NT2/D1 (cell line): ENCODE measurements at regions not wholly inside any gene's neighbourhood (a gene's known extent, or its start where the extent isn't known, plus 50 kb on each side); places are given as distances from the start of the nearest gene placed in this dataset.

ENCODE experiments used
- SUZ12 ChIP-seq: IDR thresholded peaks from 2 replicates; pipeline ENCODE4 v1.6.1; 2011; ENCODE audit not compliant: insufficient read length, insufficient read depth; ENCODE audit errors: extremely low read depth
- YY1 ChIP-seq: IDR thresholded peaks from 2 replicates; pipeline ENCODE4 v1.6.1; 2011; ENCODE audit not compliant: insufficient read length, insufficient read depth

DNA sequence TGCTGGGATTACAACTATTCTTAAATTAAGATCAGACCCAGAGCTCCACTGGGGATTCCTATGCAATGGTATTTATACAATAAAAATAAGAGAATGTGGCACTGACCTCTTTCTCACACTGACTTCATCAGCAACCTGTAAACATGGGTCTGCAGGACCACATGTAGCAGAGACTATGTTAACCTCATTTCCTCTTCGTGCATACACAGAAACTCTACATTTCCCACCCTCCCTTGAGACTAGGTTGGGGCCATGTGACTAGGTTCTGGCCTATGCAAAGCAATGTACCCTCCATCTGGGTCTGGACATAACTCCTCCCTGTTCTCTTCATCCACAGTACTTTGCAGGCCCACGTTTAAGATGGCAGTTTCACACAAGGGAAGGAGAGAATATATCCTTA lies 514.4 kb upstream of the CHAC2 start:
- TF ChIP-seq YY1, result no peak
- no peak for TF ChIP-seq SUZ12
